Trophoblast cell (in vitro differentiated cells and primary cell): ENCODE measurements at regions not wholly inside any gene's neighbourhood (a gene's known extent, or its start where the extent isn't known, plus 50 kb on each side); places are given as distances from the start of the nearest gene placed in this dataset.
A peak's percentile ranks its signal among the peaks of the same experiment; 100 is the strongest.

Experiments used
- DNase-seq, 2 donors: peaks; one replicate each; pipeline ENCODE4 v3.0.0-alpha.2; 2016
- H2AFZ ChIP-seq: 2 replicates; pipeline ENCODE4 v1.6.1; 2013; ENCODE audit warnings: low read length, moderate library complexity, mild to moderate bottlenecking; ENCODE audit not compliant: insufficient read depth, poor library complexity
- H2AK5ac ChIP-seq: 2 replicates; pipeline ENCODE4 v1.6.1; 2013; ENCODE audit warnings: mild to moderate bottlenecking, low read length
- H2BK120ac ChIP-seq: 2 replicates; pipeline ENCODE4 v1.6.1; 2013; ENCODE audit warnings: low read length, mild to moderate bottlenecking, moderate library complexity; ENCODE audit not compliant: insufficient read depth, poor library complexity
- H2BK12ac ChIP-seq: 2 replicates; pipeline ENCODE4 v1.6.1; 2013; ENCODE audit warnings: mild to moderate bottlenecking, low read length, moderate library complexity
- H2BK5ac ChIP-seq: 2 replicates; pipeline ENCODE4 v1.6.1; 2013; ENCODE audit warnings: low read length, low read depth, moderate library complexity, mild to moderate bottlenecking; ENCODE audit not compliant: poor library complexity
- H3K14ac ChIP-seq: 2 replicates; pipeline ENCODE4 v1.6.1; 2013; ENCODE audit warnings: mild to moderate bottlenecking, low read length
- H3K18ac ChIP-seq: 2 replicates; pipeline ENCODE4 v1.6.1; 2013; ENCODE audit warnings: mild to moderate bottlenecking, low read length
- H3K23ac ChIP-seq: 2 replicates; pipeline ENCODE4 v1.6.1; 2013; ENCODE audit warnings: low read length
- H3K27ac ChIP-seq: 2 replicates; pipeline ENCODE4 v1.5.1; 2013; ENCODE audit warnings: low read depth, mild to moderate bottlenecking, inconsistent platforms, low read length, moderate library complexity
- H3K27me3 ChIP-seq: 2 replicates; pipeline ENCODE4 v1.6.1; 2013; ENCODE audit warnings: inconsistent platforms, mild to moderate bottlenecking, low read length, moderate library complexity; ENCODE audit not compliant: insufficient read depth
- H3K36me3 ChIP-seq, 2 experiments: 1 replicate in 1 of 2; 2 replicates in 1 of 2; pipeline ENCODE4 v1.6.1; 2013; ENCODE audit warnings: low read length in 2 of 2, mild to moderate bottlenecking in 2 of 2, moderate library complexity in 1 of 2; ENCODE audit not compliant: insufficient read depth in 2 of 2, control insufficient read depth in 1 of 2
- H3K4ac ChIP-seq: 2 replicates; pipeline ENCODE4 v1.6.1; 2013; ENCODE audit warnings: low read depth, mild to moderate bottlenecking, low read length, moderate library complexity
- H3K4me1 ChIP-seq, 2 experiments: 1 replicate in 1 of 2; 2 replicates in 1 of 2; pipeline ENCODE4 v1.6.1; 2013; ENCODE audit warnings: low read length in 2 of 2, mild to moderate bottlenecking in 2 of 2, moderate library complexity in 1 of 2; ENCODE audit not compliant: insufficient read depth in 2 of 2, control insufficient read depth in 1 of 2
- H3K4me2 ChIP-seq: 2 replicates; pipeline ENCODE4 v1.6.1; 2013; ENCODE audit warnings: inconsistent platforms, mild to moderate bottlenecking, low read length, moderate library complexity
- H3K4me3 ChIP-seq: 2 replicates; pipeline ENCODE4 v1.5.1; 2013; ENCODE audit warnings: mild to moderate bottlenecking, low read depth, low read length, inconsistent platforms
- H3K79me1 ChIP-seq: one replicate; pipeline ENCODE4 v1.6.1; 2013; ENCODE audit warnings: low read length
- H3K79me2 ChIP-seq: 2 replicates; pipeline ENCODE4 v1.6.1; 2013; ENCODE audit warnings: low read length, mild to moderate bottlenecking; ENCODE audit not compliant: control insufficient read depth, insufficient read depth, poor library complexity
- H3K9ac ChIP-seq: 2 replicates; pipeline ENCODE4 v1.6.1; 2013; ENCODE audit warnings: mild to moderate bottlenecking, low read length
- H3K9me3 ChIP-seq: 2 replicates; pipeline ENCODE4 v1.6.1; 2013; ENCODE audit warnings: low read depth, mild to moderate bottlenecking, control low read depth, inconsistent platforms, low read length; ENCODE audit not compliant: insufficient read depth
- H4K12ac ChIP-seq: 2 replicates; pipeline ENCODE4 v1.6.1; 2013; ENCODE audit warnings: low read depth, mild to moderate bottlenecking, low read length, moderate library complexity
- H4K8ac ChIP-seq: 2 replicates; pipeline ENCODE4 v1.6.1; 2013; ENCODE audit warnings: low read depth, mild to moderate bottlenecking, low read length, moderate library complexity
- H4K91ac ChIP-seq: one replicate; pipeline ENCODE4 v1.6.1; 2013; ENCODE audit warnings: low read depth, mild to moderate bottlenecking, low read length, moderate library complexity
- WGBS: extraction: QIAGEN DNeasy Blood & Tissue Kit; methylation state at CpG from one replicate; pipeline ENCODE4 v1.1.7; 2013; ENCODE audit warnings: missing lambda C conversion rate; ENCODE audit not compliant: insufficient read length, insufficient coverage; ENCODE audit errors: extremely low coverage; 5-methylcytosine and 5-hydroxymethylcytosine counted together

DNA sequence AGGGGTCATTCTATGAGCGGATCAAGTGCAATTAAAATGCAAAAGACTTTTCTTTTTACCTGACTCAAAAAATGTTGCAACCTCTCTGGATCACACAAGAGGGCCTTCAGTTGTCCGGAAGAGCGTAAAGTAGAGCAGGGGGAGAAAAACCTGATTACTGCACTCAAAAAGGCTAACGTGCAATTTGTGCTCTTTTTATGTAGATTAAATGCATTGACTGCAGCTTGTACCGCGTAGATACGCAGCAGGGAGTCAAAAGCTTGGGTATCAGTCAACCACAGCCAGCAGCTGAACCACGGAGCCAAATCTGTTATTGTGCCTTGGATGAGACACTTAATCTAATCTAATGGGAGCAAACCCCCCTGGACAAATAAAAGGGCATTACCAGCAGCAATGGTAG, 107.3 kb upstream of the RAI2 start:
- H3K27me3 ChIP-seq = no peaks in the 10 kb centered on the region
- H3K9me3 ChIP-seq = no peaks in the 10 kb centered on the region
- H3K23ac ChIP-seq = no peak overlapping the region
- no peak overlapping the region for H3K9ac ChIP-seq
- no peak overlapping the region for H3K14ac ChIP-seq
- H3K4me3 ChIP-seq = no peak overlapping the region
- no peak overlapping the region for H2BK12ac ChIP-seq
- no peaks in the 10 kb centered on the region for H3K4me1 ChIP-seq
- no peak overlapping the region for H3K4ac ChIP-seq
- no peak overlapping the region for H4K12ac ChIP-seq
- H3K79me1 ChIP-seq = no peaks in the 10 kb centered on the region
- no peak overlapping the region for H3K27ac ChIP-seq
- no peak overlapping the region for H2AK5ac ChIP-seq
- WGBS = no CpG with 5 or more reads among the region's 8 CpGs
- H3K79me2 ChIP-seq = no peaks in the 10 kb centered on the region
- no peak overlapping the region for H4K8ac ChIP-seq
- H3K36me3 ChIP-seq = no peaks in the 10 kb centered on the region
- H3K18ac ChIP-seq = no peak overlapping the region
- DNase-seq = no peak
- H2AFZ ChIP-seq = no peak overlapping the region
- no peak overlapping the region for H2BK120ac ChIP-seq
- H4K91ac ChIP-seq = no peak overlapping the region
- no peak overlapping the region for H3K4me2 ChIP-seq
- no peak overlapping the region for H2BK5ac ChIP-seq

DNA sequence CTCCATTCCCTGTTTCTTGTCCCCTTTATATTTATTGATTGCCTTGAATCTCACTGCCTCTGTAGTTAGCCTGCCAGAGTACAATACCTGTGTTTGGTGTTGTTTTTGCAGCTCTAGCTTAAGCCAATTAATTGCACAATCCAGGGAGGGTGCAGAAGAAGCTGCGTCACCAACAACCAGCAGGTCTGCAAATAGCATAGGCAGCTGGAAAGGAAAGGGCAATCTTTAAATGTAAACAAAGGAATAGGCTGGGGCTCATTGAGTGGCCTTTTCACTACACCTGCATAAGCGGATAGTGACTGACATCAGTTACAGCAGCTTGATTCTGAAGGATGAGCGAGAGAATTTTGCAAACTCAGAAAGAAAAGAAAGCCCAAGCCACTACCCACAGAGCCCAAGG, 106.8 kb upstream of the RAI2 start:
- no peaks in the 10 kb centered on the region for H3K79me2 ChIP-seq
- H3K9me3 ChIP-seq = no peaks in the 10 kb centered on the region
- WGBS = no CpG with 5 or more reads among the region's 3 CpGs
- H3K79me1 ChIP-seq = no peaks in the 10 kb centered on the region
- H4K8ac ChIP-seq = no peak overlapping the region
- peak; percentile 18 to 62 for DNase-seq
- H4K91ac ChIP-seq = no peak overlapping the region
- H3K4me3 ChIP-seq = no peak overlapping the region
- H3K27ac ChIP-seq = no peak overlapping the region
- no peak overlapping the region for H2BK120ac ChIP-seq
- H3K36me3 ChIP-seq = no peaks in the 10 kb centered on the region
- H3K27me3 ChIP-seq = no peaks in the 10 kb centered on the region
- no peak overlapping the region for H3K18ac ChIP-seq
- no peak overlapping the region for H2BK12ac ChIP-seq
- H4K12ac ChIP-seq = no peak overlapping the region
- no peak overlapping the region for H3K14ac ChIP-seq
- no peak overlapping the region for H3K23ac ChIP-seq
- H3K4me1 ChIP-seq = no peaks in the 10 kb centered on the region
- H2AFZ ChIP-seq = no peak overlapping the region
- no peak overlapping the region for H2BK5ac ChIP-seq
- H2AK5ac ChIP-seq = no peak overlapping the region
- H3K4me2 ChIP-seq = no peak overlapping the region
- H3K4ac ChIP-seq = no peak overlapping the region
- H3K9ac ChIP-seq = no peak overlapping the region

DNA sequence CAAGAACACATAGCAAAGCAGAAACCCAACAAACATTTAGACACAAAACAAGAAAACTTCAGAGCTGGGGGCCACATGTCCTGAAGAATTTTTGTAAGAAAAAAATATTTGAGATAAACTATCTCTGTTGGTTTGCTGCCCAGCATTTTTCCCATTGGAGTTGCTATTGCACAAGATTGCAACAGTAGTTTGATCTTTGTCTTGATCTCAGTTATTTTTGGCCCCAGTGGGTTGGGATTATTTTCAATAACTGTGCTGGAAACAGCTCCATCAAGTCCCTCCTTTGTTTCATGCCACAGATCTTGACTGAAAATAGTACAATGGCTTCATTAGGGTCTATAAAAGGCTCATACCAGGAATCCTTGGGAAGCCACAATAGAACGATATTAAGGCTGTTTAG, 103.8 kb upstream of the RAI2 start:
- Histone ChIP-seq H3K27ac (no peak overlapping the region), H3K18ac (no peak overlapping the region), H2AK5ac (no peak overlapping the region)

DNA sequence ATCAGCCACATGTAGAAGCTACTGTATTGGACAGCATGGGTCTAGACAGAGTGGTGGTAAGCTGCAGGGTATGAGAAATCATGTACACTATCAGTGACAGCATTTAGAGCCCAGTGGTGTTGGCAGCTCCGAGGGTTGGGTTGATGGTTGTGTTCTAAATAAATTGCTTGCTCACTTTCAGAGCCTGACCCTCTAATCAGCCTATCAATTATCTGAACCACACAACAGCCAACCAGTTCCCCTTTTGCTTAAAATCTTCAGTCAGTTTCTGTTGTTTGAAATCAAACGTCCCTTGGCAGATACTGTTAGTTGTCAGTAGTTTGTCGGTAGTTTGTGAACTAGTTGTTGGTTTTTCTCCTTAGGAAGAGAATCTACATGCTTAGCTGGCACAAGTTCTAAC, 99.8 kb upstream of the RAI2 start:
- Histone ChIP-seq H3K4me3 (no peak overlapping the region), H4K8ac (no peak overlapping the region), H3K14ac (no peak overlapping the region), H3K79me1 (no peaks in the 10 kb centered on the region), H3K79me2 (no peaks in the 10 kb centered on the region), H3K36me3 (no peaks in the 10 kb centered on the region), H3K9me3 (no peaks in the 10 kb centered on the region), H2AFZ (no peak overlapping the region), H3K27me3 (no peaks in the 10 kb centered on the region), H3K23ac (no peak overlapping the region), H3K27ac (no peak overlapping the region), H3K4me1 (no peaks in the 10 kb centered on the region), H2AK5ac (no peak overlapping the region), H2BK120ac (no peak overlapping the region), H2BK5ac (no peak overlapping the region), H3K4me2 (no peak overlapping the region), H3K4ac (no peak overlapping the region), H4K12ac (no peak overlapping the region), H3K18ac (no peak overlapping the region), H2BK12ac (no peak overlapping the region), H3K9ac (no peak overlapping the region), H4K91ac (no peak overlapping the region)
- DNase-seq = no peak
- no CpG with 5 or more reads among the region's 3 CpGs for WGBS

More for the DNA sequence above, 103.8 kb upstream of the RAI2 start:
- WGBS = no CpG with 5 or more reads among the region's 1 CpG
- DNase-seq = peak in 1 of 2 donors; percentile 59
- Histone ChIP-seq H3K4me3 (no peak overlapping the region), H3K36me3 (no peaks in the 10 kb centered on the region), H2AFZ (no peak overlapping the region), H3K4me1 (no peaks in the 10 kb centered on the region), H4K8ac (no peak overlapping the region), H3K4me2 (no peak overlapping the region), H3K27me3 (no peaks in the 10 kb centered on the region), H3K9me3 (no peaks in the 10 kb centered on the region), H2BK12ac (no peak overlapping the region), H2BK120ac (no peak overlapping the region), H4K12ac (no peak overlapping the region), H3K9ac (no peak overlapping the region), H3K79me2 (no peaks in the 10 kb centered on the region), H4K91ac (no peak overlapping the region), H3K79me1 (no peaks in the 10 kb centered on the region), H3K23ac (no peak overlapping the region), H3K14ac (no peak overlapping the region), H3K4ac (no peak overlapping the region), H2BK5ac (no peak overlapping the region)
